HUDEP-2 (cell line): ENCODE measurements at regions not wholly inside any gene's neighbourhood (a gene's known extent, or its start where the extent isn't known, plus 50 kb on each side); places are given as distances from the start of the nearest gene placed in this dataset.

ENCODE experiments used
- DNase-seq, 76 experiments: peaks; one replicate each; lab custom pipeline; 2025; ENCODE audit not compliant: unreplicated experiment in 76 of 76; lab: John Stamatoyannopoulos, UW

- DNase-seq, result no peak
Observed at GRCh38 chr7:148507787-148508186, 82.8 kb upstream of the C7orf33 start.

- no peak for DNase-seq
Observed at GRCh38 chr7:148514236-148514635, 76.3 kb upstream of the C7orf33 start.

GRCh38 chr7:148515237-148515636 is 75.3 kb upstream of the C7orf33 start:
- no peak for DNase-seq

DNA sequence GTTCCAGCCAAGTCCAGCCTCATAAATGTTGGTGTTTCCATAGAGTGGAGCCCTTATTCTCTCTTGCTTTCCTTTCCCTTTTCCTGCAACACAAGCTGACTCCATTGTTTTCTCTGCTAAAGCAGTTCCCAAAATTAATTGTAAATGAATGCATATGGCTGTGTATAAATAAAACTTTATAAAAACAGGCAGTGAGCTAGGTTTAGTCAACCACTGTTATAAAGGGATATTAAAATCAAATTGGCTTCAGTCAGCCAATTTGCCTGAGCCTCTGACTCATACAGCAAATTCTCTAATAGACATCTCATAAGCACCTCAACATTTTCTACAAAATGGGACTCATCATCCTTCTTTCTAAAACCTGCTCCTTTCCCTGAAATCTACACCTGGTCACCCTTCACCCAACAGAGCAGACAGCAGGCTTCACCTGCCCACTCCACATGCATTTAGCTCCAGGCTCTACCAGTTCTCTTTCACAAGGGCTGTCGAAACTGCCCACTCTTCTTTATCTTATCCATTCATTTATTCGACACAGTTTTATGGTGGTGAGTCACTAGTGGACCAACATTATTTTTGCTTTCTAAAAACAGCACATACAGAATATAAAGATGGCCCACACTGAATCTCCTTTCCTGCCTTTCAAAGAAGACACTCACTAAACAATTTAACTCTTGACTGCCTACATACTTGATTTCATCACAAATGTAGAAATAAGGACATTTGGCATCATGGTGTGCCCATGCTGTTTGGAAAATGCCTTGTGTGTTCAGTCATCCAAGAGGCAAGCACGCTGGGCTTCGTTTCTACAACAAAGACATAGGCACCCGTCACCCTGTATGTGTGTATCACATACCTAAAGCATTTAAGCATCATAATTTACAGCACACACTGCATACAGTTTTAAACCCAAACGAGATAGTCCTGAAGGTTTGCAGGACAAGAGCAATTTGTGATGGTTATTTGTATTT is 74.6 kb upstream of the C7orf33 start:
- no peak for DNase-seq

GRCh38 chr7:148519386-148519785 is 71.2 kb upstream of the C7orf33 start:
- peak in 2 of 76 experiments; percentile 2 to 11 for DNase-seq

- no peak for DNase-seq
Observed at GRCh38 chr7:148521271-148521670, 69.3 kb upstream of the C7orf33 start.

GRCh38 chr7:148523550-148523949 is 67.0 kb upstream of the C7orf33 start:
- no peak for DNase-seq

GRCh38 chr7:148524479-148525224 is 65.9 kb upstream of the C7orf33 start:
- no peak for DNase-seq

- DNase-seq, result peak in 73 of 76 experiments; percentile 3 to 86 (median 64)
Observed at GRCh38 chr7:148527717-148528168, 62.8 kb upstream of the C7orf33 start.

- peak in 3 of 76 experiments; percentile 4 to 27 (median 5) for DNase-seq
Observed at GRCh38 chr7:148535217-148535616, 55.3 kb upstream of the C7orf33 start.

GRCh38 chr7:148537435-148537834 is 53.1 kb upstream of the C7orf33 start:
- DNase-seq, result no peak

GRCh38 chr7:148540041-148540738 is 50.4 kb upstream of the C7orf33 start:
- DNase-seq, result no peak
